ENCODE measurements at regions not wholly inside any gene's neighbourhood (a gene's known extent, or its start where the extent isn't known, plus 50 kb on each side); places are given as distances from the start of the nearest gene placed in this dataset.

DNA sequence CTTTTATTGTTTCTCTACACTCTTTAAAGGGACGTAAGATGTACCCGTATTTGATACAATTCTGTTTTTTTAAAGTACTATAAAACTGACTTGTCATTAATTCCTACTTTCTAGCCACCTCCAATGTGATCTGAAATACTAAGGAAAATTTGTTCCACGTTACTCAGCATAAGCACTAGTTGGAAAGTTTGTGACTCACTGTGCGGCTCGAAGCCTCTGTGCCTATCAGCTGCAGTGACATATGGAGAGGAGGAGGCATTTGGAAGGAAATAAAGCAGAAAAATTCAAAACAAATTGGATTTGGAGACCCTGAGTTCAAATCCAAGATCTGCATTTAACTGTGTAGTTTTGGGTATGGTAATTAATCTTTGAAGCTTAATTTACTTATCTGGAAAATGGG is 339.3 kb downstream of the BRINP1 start:
- TF ChIP-seq REST (IDR thresholded peaks at IDR 0.05; ENCODE audit: insufficient read depth in 1 of 2, low read depth in 2 of 2, low read length in 1 of 2) = no peak
- TF ChIP-seq, protein P1, sequence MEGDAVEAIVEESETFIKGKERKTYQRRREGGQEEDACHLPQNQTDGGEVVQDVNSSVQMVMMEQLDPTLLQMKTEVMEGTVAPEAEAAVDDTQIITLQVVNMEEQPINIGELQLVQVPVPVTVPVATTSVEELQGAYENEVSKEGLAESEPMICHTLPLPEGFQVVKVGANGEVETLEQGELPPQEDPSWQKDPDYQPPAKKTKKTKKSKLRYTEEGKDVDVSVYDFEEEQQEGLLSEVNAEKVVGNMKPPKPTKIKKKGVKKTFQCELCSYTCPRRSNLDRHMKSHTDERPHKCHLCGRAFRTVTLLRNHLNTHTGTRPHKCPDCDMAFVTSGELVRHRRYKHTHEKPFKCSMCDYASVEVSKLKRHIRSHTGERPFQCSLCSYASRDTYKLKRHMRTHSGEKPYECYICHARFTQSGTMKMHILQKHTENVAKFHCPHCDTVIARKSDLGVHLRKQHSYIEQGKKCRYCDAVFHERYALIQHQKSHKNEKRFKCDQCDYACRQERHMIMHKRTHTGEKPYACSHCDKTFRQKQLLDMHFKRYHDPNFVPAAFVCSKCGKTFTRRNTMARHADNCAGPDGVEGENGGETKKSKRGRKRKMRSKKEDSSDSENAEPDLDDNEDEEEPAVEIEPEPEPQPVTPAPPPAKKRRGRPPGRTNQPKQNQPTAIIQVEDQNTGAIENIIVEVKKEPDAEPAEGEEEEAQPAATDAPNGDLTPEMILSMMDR (IDR thresholded peaks at IDR 0.05) = no peak

Data from Panc1 (cell line).